Activated CD4-positive, alpha-beta memory T cell treated with anti-CD3 and anti-CD28 coated beads for 36 hours (primary cell): ENCODE measurements at regions not wholly inside any gene's neighbourhood (a gene's known extent, or its start where the extent isn't known, plus 50 kb on each side); places are given as distances from the start of the nearest gene placed in this dataset. TPM values are rescaled to one million over a fixed set of nuclear protein-coding genes. Genes with fewer than 3 reads are reported as not detected.

ENCODE experiments used
- microRNA-seq: library from miRNA; unstranded; fragments of <30 nt; microRNA quantifications from one replicate; pipeline ENCODE4 v1.2.0, GENCODE V29; 2022; ENCODE audit warnings: borderline number of aligned reads, borderline microRNAs expressed, borderline replicate concordance

Small RNA genes in the stretch of these regions (microRNA-seq; reads per million reads assigned to microRNA genes)
- not detected for gene MIR920
